Skeletal muscle tissue (tissue), 3 donors: ENCODE measurements at regions not wholly inside any gene's neighbourhood (a gene's known extent, or its start where the extent isn't known, plus 50 kb on each side); places are given as distances from the start of the nearest gene placed in this dataset.

ENCODE experiments used
- H3K27ac ChIP-seq: one replicate; pipeline ENCODE4 v1.7.0; 2013; ENCODE audit warnings: mild to moderate bottlenecking, low read depth, low read length, inconsistent platforms
- H3K27me3 ChIP-seq, 3 donors: one replicate each; pipeline ENCODE4 v1.7.0; 2013; ENCODE audit warnings: low read length in 3 of 3; ENCODE audit not compliant: control insufficient read depth in 3 of 3, insufficient read depth in 3 of 3
- H3K36me3 ChIP-seq, 3 donors: one replicate each; pipeline ENCODE4 v1.7.0; 2013; ENCODE audit warnings: low read length in 3 of 3; ENCODE audit not compliant: control insufficient read depth in 3 of 3, insufficient read depth in 3 of 3
- H3K4me1 ChIP-seq, 3 donors: one replicate each; pipeline ENCODE4 v1.7.0; 2013; ENCODE audit warnings: low read length in 3 of 3, mild to moderate bottlenecking in 3 of 3; ENCODE audit not compliant: control insufficient read depth in 3 of 3, insufficient read depth in 3 of 3
- H3K4me3 ChIP-seq, 3 donors: one replicate each; pipeline ENCODE4 v1.7.0; 2013; ENCODE audit warnings: low read length in 3 of 3
- H3K9ac ChIP-seq, 3 donors: one replicate each; pipeline ENCODE4 v1.7.0; 2013; ENCODE audit warnings: low read length in 3 of 3, mild to moderate bottlenecking in 3 of 3, moderate library complexity in 2 of 3, low read depth in 1 of 3
- H3K9me3 ChIP-seq, 3 donors: one replicate each; pipeline ENCODE4 v1.7.0; 2013; ENCODE audit warnings: low read length in 3 of 3; ENCODE audit not compliant: control insufficient read depth in 3 of 3
- donor health status: Osteomylitis.

GRCh38 chrX:109936598-109936997 lies 66.3 kb upstream of the TMEM164 start:
- H3K27me3 ChIP-seq = peaks cover 0 to 2% (median 0%) of the 10 kb centered on the region in 3 donors
- H3K9me3 ChIP-seq = no peaks in the 10 kb centered on the region
- no peaks in the 10 kb centered on the region for H3K4me1 ChIP-seq
- no peak overlapping the region for H3K9ac ChIP-seq
- H3K27ac ChIP-seq = no peak overlapping the region
- no peaks in the 10 kb centered on the region for H3K36me3 ChIP-seq
- no peak overlapping the region for H3K4me3 ChIP-seq

GRCh38 chrX:109939498-109939897 lies 63.4 kb upstream of the TMEM164 start:
- Histone ChIP-seq H3K27me3 (peaks cover 0 to 6% (median 0%) of the 10 kb centered on the region in 3 donors), H3K9me3 (no peaks in the 10 kb centered on the region), H3K4me3 (no peak overlapping the region), H3K9ac (no peak overlapping the region), H3K27ac (no peak overlapping the region), H3K36me3 (no peaks in the 10 kb centered on the region), H3K4me1 (no peaks in the 10 kb centered on the region)

- Histone ChIP-seq H3K9ac (no peak overlapping the region), H3K9me3 (no peaks in the 10 kb centered on the region), H3K4me1 (no peaks in the 10 kb centered on the region), H3K4me3 (no peak overlapping the region), H3K27ac (no peak overlapping the region), H3K27me3 (peaks cover 0 to 6% (median 0%) of the 10 kb centered on the region in 3 donors), H3K36me3 (no peaks in the 10 kb centered on the region)
These were observed 62.5 kb upstream of the TMEM164 start for GRCh38 chrX:109940411-109940810.

- H3K9me3 ChIP-seq = no peaks in the 10 kb centered on the region
- peaks cover 0 to 6% (median 0%) of the 10 kb centered on the region in 3 donors for H3K27me3 ChIP-seq
- no peak overlapping the region for H3K4me3 ChIP-seq
- H3K4me1 ChIP-seq = no peaks in the 10 kb centered on the region
- no peaks in the 10 kb centered on the region for H3K36me3 ChIP-seq
- H3K27ac ChIP-seq = no peak overlapping the region
- no peak overlapping the region for H3K9ac ChIP-seq
These were observed 59.7 kb upstream of the TMEM164 start for GRCh38 chrX:109943092-109943739.

- Histone ChIP-seq H3K9ac (no peak overlapping the region), H3K9me3 (no peaks in the 10 kb centered on the region), H3K4me3 (no peak overlapping the region), H3K4me1 (no peaks in the 10 kb centered on the region), H3K27ac (no peak overlapping the region), H3K27me3 (peaks cover 0 to 6% (median 0%) of the 10 kb centered on the region in 3 donors), H3K36me3 (no peaks in the 10 kb centered on the region)
These were observed 59.2 kb upstream of the TMEM164 start for GRCh38 chrX:109943740-109944092.

GRCh38 chrX:109952050-109952449 lies 50.9 kb upstream of the TMEM164 start:
- peak overlapping the region; percentile 75 for H3K27ac ChIP-seq
- H3K9me3 ChIP-seq = no peaks in the 10 kb centered on the region
- H3K36me3 ChIP-seq = no peaks in the 10 kb centered on the region

GRCh38 chrX:109952985-109953905 lies 49.7 kb upstream of the TMEM164 start:
- Histone ChIP-seq H3K4me3 (no peak overlapping the region), H3K27me3 (no peaks in the 10 kb centered on the region), H3K9ac (no peak overlapping the region), H3K4me1 (peaks cover 2 to 12% (median 4%) of the 10 kb centered on the region in 3 donors), H3K9me3 (no peaks in the 10 kb centered on the region), H3K27ac (peak overlapping the region; percentile 75), H3K36me3 (no peaks in the 10 kb centered on the region)

More at GRCh38 chrX:109952050-109952449, 50.9 kb upstream of the TMEM164 start:
- Histone ChIP-seq H3K4me3 (no peak overlapping the region), H3K27me3 (no peaks in the 10 kb centered on the region), H3K4me1 (peaks cover 2 to 12% (median 4%) of the 10 kb centered on the region in 3 donors), H3K9ac (no peak overlapping the region)
